Sciatic nerve (tissue), 2 donors: ENCODE measurements at regions not wholly inside any gene's neighbourhood (a gene's known extent, or its start where the extent isn't known, plus 50 kb on each side); places are given as distances from the start of the nearest gene placed in this dataset.

Experiments used
- ATAC-seq: fragments of 200-7000 bp; cut with Tn5 transposase; one replicate; pipeline ENCODE4 v1.9.1; 2020; ENCODE audit warnings: mild to moderate bottlenecking, moderate library complexity
- DNase-seq: peaks from one replicate; pipeline ENCODE4 v3.0.0-alpha.2; 2020; ENCODE audit warnings: low spot score
- intact Hi-C: fragments of 100-400 bp; cut with DNase I; formaldehyde crosslinking; loops from one replicate; pipeline ENCODE4 v1.14.2; 2022
- donor health status: DM: no; HTN: no; CAD: no.
- donor health status: DM: no; HTN: no; CAD: no.

GRCh38 chr7:156554488-156554887, 86.1 kb upstream of the RNF32 start:
- intact Hi-C loops: no loop called here
- DNase-seq (no peak), ATAC-seq (no peak)

DNA sequence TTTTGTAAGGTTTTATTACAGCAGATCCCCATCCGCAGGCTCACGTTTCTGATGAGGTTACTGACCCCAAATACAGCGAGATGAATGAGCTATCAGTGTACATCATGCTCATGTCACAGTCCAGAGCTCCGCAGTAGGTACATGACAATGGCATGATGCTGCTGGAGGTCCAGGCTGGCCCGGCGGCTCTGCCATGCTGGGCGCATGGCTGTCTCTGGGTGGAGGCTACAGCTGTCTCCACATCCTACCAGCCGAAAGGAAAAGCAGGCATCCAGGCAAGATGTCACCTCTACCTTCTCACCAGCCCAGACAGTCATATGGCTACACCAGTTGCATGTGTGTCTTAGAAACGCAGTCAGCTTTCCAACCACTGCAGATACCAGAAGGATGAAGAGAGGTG, 90.9 kb upstream of the RNF32 start:
- DNase-seq (no peak), ATAC-seq (no peak)
- intact Hi-C loops: no loop called here

GRCh38 chr7:156547884-156548561, 92.6 kb upstream of the RNF32 start:
- DNase-seq (no peak), ATAC-seq (no peak)
- intact Hi-C loops: no loop called here

GRCh38 chr7:156545979-156546378, 94.6 kb upstream of the RNF32 start:
- intact Hi-C loops: no loop called here
- no peak for ATAC-seq
- DNase-seq: no peak

GRCh38 chr7:156544919-156545715, 95.5 kb upstream of the RNF32 start:
- intact Hi-C loops: no loop called here
- ATAC-seq: no peak

DNA sequence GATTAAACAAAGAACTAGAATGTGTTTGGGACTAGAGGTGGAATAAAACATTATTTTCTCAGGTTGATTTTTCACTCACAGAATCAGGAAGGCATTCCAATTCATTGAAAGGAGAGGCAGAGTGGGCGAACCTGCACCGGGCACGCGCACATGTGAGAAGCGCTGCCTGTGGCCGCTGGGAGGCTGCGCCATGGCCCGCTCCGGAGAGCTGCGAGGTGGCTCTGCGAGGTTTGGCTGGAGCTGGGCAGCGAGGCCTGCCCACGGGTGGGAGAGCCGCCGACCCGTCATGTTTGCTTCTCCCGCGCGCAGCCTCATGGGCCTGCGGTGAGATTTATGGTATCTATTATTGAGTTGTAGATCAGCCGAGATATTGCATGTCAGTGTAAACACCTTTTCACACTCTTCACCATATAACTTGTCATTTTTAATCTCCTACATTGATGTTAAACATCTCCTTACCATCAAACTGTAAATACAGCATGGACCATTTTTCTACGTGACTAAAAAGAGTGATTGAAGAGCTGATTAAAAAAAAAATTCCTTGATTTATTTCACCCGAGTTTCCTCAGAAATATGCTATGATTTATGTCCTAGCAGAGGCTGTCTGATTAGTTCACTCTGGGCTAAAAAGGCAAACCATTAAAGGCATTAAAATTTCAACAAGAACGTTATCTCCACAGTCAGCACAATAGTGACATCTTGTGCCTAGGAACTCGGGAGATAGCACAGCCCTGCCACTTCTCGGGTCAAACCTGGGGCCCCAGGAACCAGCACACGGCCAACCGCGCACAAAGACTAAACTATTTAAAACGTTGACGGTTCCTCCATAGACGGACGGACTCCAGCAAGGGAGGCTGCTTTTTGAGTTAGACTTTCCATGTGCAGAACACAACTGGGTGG, 96.6 kb upstream of the RNF32 start:
- ATAC-seq (no peak), DNase-seq (no peak)
- intact Hi-C loops: no loop called here

More at GRCh38 chr7:156544919-156545715, 95.5 kb upstream of the RNF32 start:
- no peak for DNase-seq

GRCh38 chr7:156540619-156541165, 99.9 kb upstream of the RNF32 start:
- ATAC-seq (no peak), DNase-seq (no peak)
- intact Hi-C loops: no loop called here

DNA sequence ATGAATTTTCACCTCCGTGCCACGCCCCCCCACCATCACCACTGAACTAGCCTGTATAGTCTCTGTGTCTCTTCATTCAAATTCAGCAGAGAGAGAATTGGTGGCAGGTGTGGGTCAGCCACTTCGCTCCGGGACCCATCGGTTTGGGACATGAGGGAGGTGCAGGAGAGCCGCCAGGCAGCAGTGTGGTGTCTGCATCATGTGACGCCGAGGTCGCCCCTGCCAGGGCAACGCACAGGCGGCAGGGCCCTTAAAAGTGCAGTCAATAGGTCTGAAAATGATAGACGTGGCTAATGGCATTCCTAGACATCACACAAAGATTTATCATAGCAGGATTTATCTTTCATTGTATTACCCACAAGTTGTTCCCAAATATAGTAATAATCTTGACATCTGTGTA, 100.6 kb upstream of the RNF32 start:
- no peak for ATAC-seq
- intact Hi-C loops: no loop called here

GRCh38 chr7:156537006-156537405, 103.6 kb upstream of the RNF32 start:
- no peak for ATAC-seq
- intact Hi-C loops: no loop called here

More for the DNA sequence above, 100.6 kb upstream of the RNF32 start:
- DNase-seq: no peak

GRCh38 chr7:156534925-156535324, 105.6 kb upstream of the RNF32 start:
- ATAC-seq (no peak), DNase-seq (no peak)
- intact Hi-C loops: no loop called here

More at GRCh38 chr7:156537006-156537405, 103.6 kb upstream of the RNF32 start:
- DNase-seq: no peak

DNA sequence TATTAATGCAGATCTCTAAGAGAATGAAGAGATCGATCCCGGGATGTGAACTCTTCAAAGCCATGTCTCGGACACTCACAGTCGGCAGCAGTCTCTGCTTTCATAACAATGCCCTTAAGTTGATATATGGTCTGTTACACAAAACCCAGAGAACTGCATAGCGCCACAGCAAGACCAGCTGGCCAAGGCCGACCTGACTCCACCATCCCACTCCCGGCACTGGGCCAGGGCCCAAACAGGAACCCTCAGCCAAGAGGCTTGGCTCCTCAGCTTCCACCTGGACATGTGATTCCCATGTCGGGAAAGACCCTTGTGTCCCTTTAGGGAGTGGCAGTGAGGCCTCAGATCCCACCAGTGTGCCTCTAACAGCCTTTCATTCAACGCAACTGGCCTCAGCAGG, 106.6 kb upstream of the RNF32 start:
- DNase-seq (no peak), ATAC-seq (no peak)
- intact Hi-C loops: no loop called here

DNA sequence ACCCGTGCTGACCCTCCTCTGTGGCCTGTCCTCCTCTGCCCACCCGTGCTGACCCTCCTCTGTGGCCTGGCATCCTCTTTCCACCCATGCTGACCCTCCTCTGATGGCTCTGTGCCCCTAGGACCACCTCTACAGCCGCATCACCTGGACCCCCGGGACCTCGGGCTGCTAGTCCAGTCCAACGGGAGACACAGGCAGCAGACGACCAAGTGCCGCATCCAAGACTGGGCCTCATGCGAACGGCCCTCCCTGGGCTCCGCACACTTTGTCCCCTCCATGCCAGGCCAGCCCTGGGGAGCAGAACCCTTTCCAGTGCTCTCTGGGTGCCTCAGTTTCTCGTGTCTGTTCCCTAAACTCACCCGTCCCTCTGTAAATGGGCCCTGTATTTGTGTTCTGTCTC, 107.2 kb upstream of the RNF32 start:
- ATAC-seq: no peak
- intact Hi-C loops: no loop called here

GRCh38 chr7:156532016-156532602, 108.5 kb upstream of the RNF32 start:
- intact Hi-C loops: no loop called here
- ATAC-seq (no peak), DNase-seq (no peak)

More for the DNA sequence above, 107.2 kb upstream of the RNF32 start:
- DNase-seq: no peak

GRCh38 chr7:156529956-156530355, 110.6 kb upstream of the RNF32 start:
- ATAC-seq: no peak
- intact Hi-C loops: no loop called here

GRCh38 chr7:156527458-156527890, 113.1 kb upstream of the RNF32 start:
- DNase-seq: no peak
- intact Hi-C loops: no loop called here
- ATAC-seq: no peak

More at GRCh38 chr7:156529956-156530355, 110.6 kb upstream of the RNF32 start:
- no peak for DNase-seq

DNA sequence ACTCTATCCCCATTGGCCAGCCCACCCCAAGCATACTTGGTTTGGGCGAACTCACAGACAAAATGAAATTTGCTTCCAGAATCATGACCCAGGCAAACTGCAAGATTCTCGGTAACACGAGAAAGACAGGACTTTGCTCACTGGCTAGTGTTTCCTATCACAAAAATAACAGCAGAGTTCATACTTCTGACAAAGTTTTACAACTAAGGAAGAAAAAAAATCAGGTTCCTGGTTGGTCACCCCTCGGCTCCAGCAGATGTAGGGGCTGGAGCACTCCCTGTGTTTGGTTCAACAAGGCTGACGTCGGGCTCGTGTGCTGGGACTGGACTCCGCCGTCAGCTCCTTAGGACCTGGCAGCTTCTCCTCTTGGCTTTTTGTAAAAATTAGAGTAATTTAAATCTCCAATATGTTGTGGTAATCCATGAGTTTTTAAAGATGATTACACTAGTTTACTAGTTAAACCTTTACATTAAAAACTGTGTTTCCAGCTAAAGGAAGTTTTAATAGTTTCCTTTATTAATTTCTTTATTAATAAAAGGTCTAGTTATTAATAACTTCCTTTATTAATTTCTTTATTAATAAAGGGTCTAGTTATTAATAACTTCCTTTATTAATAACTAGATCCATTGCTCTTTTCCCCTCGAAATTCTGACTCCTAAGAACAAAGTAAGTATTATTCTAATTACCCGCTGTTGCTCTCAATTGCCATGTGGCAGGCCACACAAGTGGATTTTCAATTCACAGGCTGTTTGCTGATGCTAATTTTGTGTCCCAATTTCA, 115.6 kb upstream of the RNF32 start:
- DNase-seq: no peak
- ATAC-seq: no peak
- intact Hi-C loops: no loop called here

GRCh38 chr7:156523447-156524048, 117.0 kb upstream of the RNF32 start:
- DNase-seq (no peak), ATAC-seq (no peak)
- intact Hi-C loops: no loop called here

DNA sequence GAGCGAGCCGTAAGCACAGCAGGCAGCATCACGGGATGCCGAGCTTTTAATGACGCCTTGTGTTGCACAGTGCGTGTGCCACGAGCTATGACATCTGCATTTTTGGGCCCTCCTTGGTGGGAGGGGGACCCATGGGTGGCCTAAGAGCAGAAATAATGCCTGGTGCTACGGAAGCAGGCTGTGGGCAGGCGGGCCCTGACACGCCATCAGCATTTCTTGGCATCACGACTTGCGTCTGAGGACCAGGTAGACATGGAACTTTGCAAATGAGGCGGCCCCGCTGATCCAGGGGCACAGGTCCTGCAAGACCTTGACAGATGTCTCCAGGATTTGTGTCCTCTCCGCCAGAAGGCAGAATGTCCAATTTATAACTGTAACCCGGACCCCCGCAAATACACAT, 117.8 kb upstream of the RNF32 start:
- intact Hi-C loops: no loop called here
- DNase-seq (no peak), ATAC-seq (no peak)
